ENCODE measurements at regions not wholly inside any gene's neighbourhood (a gene's known extent, or its start where the extent isn't known, plus 50 kb on each side); places are given as distances from the start of the nearest gene placed in this dataset.

DNA sequence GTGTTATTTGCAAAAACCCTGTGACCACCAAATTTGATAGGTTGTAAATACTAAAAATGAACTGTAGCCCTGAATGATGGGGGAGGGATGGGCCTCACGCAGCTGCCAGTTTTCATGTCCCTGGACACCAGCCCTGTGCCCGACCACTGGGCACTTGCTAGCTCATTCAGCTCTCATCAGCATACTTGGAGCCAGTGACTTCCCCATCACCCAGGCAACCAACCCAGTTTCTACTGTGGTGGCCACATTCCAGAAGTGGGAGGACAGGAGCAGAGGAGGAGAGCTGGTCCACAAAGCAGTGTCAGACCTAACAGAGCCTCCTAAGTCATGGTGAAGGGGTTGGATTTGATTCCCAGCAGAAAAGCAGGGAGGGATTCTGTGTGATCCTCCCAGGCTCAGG lies 128.2 kb downstream of the CPEB2 start:
- ATAC-seq (no peak), DNase-seq (no peak)
- no peaks in the 10 kb centered on the region for H3K4me1 Mint-ChIP-seq (ENCODE audit: low read depth)
- CTCF ChIA-PET = no interaction called here
- TF ChIP-seq, protein P1, sequence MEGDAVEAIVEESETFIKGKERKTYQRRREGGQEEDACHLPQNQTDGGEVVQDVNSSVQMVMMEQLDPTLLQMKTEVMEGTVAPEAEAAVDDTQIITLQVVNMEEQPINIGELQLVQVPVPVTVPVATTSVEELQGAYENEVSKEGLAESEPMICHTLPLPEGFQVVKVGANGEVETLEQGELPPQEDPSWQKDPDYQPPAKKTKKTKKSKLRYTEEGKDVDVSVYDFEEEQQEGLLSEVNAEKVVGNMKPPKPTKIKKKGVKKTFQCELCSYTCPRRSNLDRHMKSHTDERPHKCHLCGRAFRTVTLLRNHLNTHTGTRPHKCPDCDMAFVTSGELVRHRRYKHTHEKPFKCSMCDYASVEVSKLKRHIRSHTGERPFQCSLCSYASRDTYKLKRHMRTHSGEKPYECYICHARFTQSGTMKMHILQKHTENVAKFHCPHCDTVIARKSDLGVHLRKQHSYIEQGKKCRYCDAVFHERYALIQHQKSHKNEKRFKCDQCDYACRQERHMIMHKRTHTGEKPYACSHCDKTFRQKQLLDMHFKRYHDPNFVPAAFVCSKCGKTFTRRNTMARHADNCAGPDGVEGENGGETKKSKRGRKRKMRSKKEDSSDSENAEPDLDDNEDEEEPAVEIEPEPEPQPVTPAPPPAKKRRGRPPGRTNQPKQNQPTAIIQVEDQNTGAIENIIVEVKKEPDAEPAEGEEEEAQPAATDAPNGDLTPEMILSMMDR (IDR thresholded peaks at IDR 0.05) = no peak
- H3K27me3 Mint-ChIP-seq = peaks cover 8% of the 10 kb centered on the region
- H3K27ac Mint-ChIP-seq = no peak overlapping the region
- H3K4me3 Mint-ChIP-seq = no peak overlapping the region
- no peaks in the 10 kb centered on the region for H3K9me3 Mint-ChIP-seq
- H3K36me3 Mint-ChIP-seq (ENCODE audit: low read depth) = no peaks in the 10 kb centered on the region
- POLR2A ChIA-PET = no interaction called here
- intact Hi-C loops (cut with micrococcal nuclease) = no loop called here

DNA sequence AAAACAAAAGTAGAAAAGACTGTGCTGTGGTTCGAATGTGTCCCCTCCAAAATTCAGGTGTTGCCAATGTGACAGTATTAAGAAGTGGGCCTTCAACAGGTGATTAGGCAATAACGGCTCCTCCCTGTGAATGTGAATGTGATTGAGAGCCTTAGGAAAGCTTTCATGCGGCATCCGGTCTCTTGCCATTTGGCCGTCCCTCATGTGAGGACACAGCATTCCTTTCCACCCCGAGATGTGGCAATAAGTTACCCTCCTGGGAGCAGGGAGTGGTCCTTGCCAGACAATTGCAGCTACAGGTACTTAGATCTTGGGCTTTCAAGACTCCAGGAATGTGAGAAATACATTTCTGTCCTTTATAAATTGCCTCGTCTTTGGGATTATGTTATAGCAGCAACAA lies 129.3 kb downstream of the CPEB2 start:
- intact Hi-C loops (cut with micrococcal nuclease) = no loop called here
- ChIA-PET CTCF (no interaction called here), POLR2A (no interaction called here)
- peaks cover 4% of the 10 kb centered on the region for H3K9me3 Mint-ChIP-seq
- H3K27me3 Mint-ChIP-seq = peaks cover 8% of the 10 kb centered on the region
- no peak overlapping the region for H3K27ac Mint-ChIP-seq
- no peaks in the 10 kb centered on the region for H3K36me3 Mint-ChIP-seq (ENCODE audit: low read depth)
- DNase-seq (no peak), ATAC-seq (no peak)
- TF ChIP-seq, protein P1 (IDR thresholded peaks at IDR 0.05) = no peak
- no peaks in the 10 kb centered on the region for H3K4me1 Mint-ChIP-seq (ENCODE audit: low read depth)
- no peak overlapping the region for H3K4me3 Mint-ChIP-seq

DNA sequence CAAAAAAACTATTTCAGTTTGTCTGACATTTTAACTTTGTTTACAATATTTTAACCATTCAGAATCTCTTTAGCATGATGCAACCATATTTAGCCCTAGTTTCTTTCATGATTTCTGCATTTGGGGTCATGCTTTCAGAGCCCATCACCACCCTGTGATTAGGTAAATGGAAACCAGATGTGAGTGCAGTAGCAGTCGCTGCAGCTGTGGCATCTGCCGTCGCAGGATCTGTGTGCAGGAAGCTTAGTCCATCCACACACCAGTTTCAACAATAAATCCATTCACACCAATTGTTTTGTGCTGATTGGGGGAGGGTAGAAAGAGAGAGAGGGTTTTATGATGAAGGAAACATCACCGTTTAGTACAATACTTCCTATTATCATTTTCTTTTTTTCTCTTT lies 130.5 kb downstream of the CPEB2 start:
- ATAC-seq (no peak), DNase-seq (no peak)
- no peak overlapping the region for H3K4me3 Mint-ChIP-seq
- no peaks in the 10 kb centered on the region for H3K36me3 Mint-ChIP-seq (ENCODE audit: low read depth)
- POLR2A ChIA-PET = no interaction called here
- intact Hi-C loops (cut with micrococcal nuclease) = no loop called here
- no peaks in the 10 kb centered on the region for H3K4me1 Mint-ChIP-seq (ENCODE audit: low read depth)
- H3K9me3 Mint-ChIP-seq = peaks cover 12% of the 10 kb centered on the region
- H3K27ac Mint-ChIP-seq = no peak overlapping the region
- CTCF ChIA-PET = no interaction called here
- TF ChIP-seq, protein P1 (IDR thresholded peaks at IDR 0.05) = no peak
- H3K27me3 Mint-ChIP-seq = peaks cover 8% of the 10 kb centered on the region

DNA sequence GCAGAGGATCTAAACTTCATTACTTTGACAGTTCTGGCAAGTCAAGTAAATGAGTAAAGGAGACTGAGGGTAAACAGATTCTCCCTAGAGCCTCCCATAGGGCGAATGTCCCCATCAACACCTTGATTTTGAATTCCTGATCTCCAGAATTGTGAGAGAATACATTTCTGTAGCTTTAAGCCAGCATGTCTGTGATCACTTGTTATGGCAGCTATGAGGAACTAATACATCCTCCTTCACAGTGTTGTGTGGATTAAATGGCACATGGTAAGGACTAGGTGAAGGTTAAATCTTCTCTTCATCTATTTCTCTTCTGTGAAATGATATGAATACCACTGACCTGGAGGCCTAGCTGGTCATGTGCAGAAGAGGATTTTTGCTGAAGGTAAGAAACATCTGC lies 137.3 kb downstream of the CPEB2 start:
- DNase-seq (no peak), ATAC-seq (no peak)
- no peak overlapping the region for H3K27ac Mint-ChIP-seq
- POLR2A ChIA-PET = no interaction called here
- intact Hi-C loops (cut with micrococcal nuclease) = no loop called here
- CTCF ChIA-PET = no interaction called here
- H3K4me1 Mint-ChIP-seq (ENCODE audit: low read depth) = no peaks in the 10 kb centered on the region
- H3K4me3 Mint-ChIP-seq = no peak overlapping the region
- TF ChIP-seq, protein P1 (IDR thresholded peaks at IDR 0.05) = no peak
- H3K36me3 Mint-ChIP-seq (ENCODE audit: low read depth) = no peaks in the 10 kb centered on the region
- peaks cover 15% of the 10 kb centered on the region for H3K9me3 Mint-ChIP-seq
- peaks cover 2% of the 10 kb centered on the region for H3K27me3 Mint-ChIP-seq

DNA sequence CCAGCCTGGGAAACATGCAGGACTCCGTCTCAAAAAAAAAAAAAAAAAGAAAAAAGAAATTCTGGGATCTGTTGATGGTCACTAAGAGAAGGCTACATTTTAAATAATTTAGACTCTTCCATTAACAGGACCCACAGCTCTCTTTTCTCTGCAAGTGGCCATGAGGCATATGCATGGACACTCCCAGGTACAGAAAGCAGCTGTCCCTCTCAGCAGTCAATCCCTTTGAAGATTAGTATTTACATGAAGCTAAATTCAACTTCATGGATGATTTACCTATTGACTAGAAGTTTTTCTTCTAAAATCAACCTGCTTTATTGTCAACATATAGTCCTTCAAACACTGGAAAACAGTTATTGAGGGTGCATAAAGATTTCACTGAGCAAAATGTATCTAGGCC lies 139.9 kb downstream of the CPEB2 start:
- CTCF ChIA-PET = no interaction called here
- no peak overlapping the region for H3K4me3 Mint-ChIP-seq
- POLR2A ChIA-PET = no interaction called here
- no peak overlapping the region for H3K27ac Mint-ChIP-seq
- no peak for DNase-seq
- ATAC-seq = no peak
- intact Hi-C loops (cut with micrococcal nuclease) = no loop called here
- peaks cover 6% of the 10 kb centered on the region for H3K9me3 Mint-ChIP-seq
- H3K4me1 Mint-ChIP-seq (ENCODE audit: low read depth) = no peaks in the 10 kb centered on the region
- no peaks in the 10 kb centered on the region for H3K36me3 Mint-ChIP-seq (ENCODE audit: low read depth)
- TF ChIP-seq, protein P1 (IDR thresholded peaks at IDR 0.05) = no peak
- H3K27me3 Mint-ChIP-seq = no peaks in the 10 kb centered on the region
